MG63 (cell line): ENCODE measurements at regions not wholly inside any gene's neighbourhood (a gene's known extent, or its start where the extent isn't known, plus 50 kb on each side); places are given as distances from the start of the nearest gene placed in this dataset.
A peak's percentile ranks its signal among the peaks of the same experiment; 100 is the strongest.

Source experiments
- DNase-seq: peaks from one replicate; pipeline ENCODE4 v3.0.0-alpha.2; 2020
- H3K27me3 ChIP-seq: fragments of 250-450 bp; sonication (Bioruptor Pico); 2 replicates; pipeline ENCODE4 v1.5.1; 2020; ENCODE audit warnings: mild to moderate bottlenecking, moderate library complexity
- H3K36me3 ChIP-seq: fragments of 250-450 bp; sonication (Bioruptor Pico); 2 replicates; pipeline ENCODE4 v1.5.1; 2020; ENCODE audit warnings: mild to moderate bottlenecking, moderate library complexity
- H3K4me3 ChIP-seq: fragments of 250-450 bp; sonication (Bioruptor Pico); 2 replicates; pipeline ENCODE4 v1.5.1; 2020; ENCODE audit warnings: mild to moderate bottlenecking, moderate library complexity
- H3K9me3 ChIP-seq: fragments of 250-450 bp; sonication (Bioruptor Pico); 2 replicates; pipeline ENCODE4 v1.5.1; 2020; ENCODE audit warnings: mild to moderate bottlenecking, moderate library complexity

DNA sequence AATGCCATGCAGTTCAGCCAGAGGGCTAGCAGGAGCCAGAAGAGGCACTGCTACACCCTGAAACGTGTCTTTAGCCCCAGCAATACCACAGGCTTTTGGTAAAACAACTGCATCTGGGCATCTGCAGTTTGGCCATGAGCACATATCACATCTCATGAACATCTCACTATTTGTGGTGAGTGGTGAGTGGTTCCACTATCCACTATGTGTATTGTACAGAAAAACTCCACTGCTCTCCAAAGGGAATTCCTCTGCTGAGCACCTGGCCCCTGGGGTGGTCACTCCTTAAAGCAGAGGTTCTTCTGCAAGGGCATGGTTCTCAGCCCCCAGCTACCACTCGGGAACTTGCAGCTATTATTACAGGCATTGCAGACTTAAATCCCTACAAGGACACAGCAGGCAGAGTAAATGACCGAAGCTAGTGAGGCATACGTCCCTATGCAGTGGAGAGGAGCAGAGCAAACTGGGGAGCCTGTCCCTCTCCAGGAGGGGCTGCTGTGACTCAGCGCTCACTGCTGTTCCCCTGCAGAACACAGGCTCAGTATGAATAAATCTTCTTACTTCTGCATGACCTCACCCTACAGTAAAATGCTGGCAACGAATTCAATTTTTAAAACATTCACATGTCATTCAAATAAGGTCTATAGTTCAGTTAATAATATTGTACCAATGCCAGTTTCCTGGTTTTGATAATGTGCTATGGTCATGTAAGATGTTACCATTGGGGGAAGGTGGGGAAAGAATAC lies 332.4 kb upstream of the ZNF507 start:
- no peak overlapping the region for H3K4me3 ChIP-seq
- no peaks in the 10 kb centered on the region for H3K36me3 ChIP-seq
- no peaks in the 10 kb centered on the region for H3K27me3 ChIP-seq
- peaks cover 8% of the 10 kb centered on the region for H3K9me3 ChIP-seq
- DNase-seq = peak; percentile 88

DNA sequence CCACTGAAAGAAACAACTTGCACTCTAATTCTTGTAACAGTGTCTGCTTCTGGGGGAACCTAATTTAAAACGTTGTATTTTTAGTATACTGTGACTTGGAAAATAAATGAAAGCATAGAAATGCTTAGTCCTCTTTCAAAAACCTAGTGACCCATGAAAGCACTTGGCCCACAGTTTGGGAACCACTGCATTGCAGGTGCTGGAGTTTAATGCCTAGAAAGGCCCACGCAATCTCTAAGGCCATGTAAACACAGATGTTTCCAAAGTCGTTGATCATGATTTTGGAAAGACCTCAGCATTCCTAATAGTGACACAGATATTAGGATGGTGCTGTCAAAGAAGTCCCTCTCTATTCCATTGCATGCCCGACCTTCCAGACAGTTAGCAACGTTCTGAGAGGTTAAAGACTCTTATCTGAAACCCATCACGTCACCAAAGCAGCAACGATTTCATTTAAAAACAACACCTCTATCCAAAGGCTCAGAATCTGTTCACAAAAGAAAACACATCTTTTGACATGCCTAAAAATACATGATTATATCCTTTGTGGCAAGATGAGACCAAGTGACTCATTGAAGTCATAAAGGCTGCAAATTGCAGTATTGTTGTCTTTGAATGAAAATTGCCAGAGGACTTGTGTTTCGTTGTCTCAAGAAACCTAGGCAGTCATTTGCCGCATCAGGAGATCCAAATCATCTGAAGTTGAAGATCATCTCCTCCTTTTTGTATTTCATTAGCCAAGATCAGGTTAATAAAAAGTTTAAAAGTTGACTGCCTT lies 328.0 kb upstream of the ZNF507 start:
- Histone ChIP-seq H3K4me3 (no peak overlapping the region), H3K9me3 (peaks cover 8% of the 10 kb centered on the region), H3K36me3 (no peaks in the 10 kb centered on the region), H3K27me3 (no peaks in the 10 kb centered on the region)
- DNase-seq = peak; percentile 78

DNA sequence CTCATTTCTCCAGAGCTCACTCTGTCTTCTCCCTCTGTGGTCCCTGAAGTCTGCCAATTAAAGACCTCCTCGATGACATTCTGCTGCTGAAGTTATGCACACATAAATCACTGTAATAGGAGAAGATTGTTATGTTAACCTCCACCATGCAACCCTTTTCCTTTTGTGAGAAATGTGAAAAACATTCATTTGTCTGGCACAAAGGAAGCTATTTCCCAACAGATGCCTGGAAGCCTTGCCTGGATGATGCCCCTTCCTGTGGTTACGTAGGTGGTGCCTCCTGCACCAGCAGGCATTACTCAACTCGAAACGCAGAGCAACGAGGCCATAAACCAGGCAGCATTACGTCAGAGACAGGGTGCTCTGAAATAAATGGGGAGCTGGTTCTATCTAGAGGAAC lies 327.4 kb upstream of the ZNF507 start:
- Histone ChIP-seq H3K4me3 (no peak overlapping the region), H3K27me3 (no peaks in the 10 kb centered on the region), H3K9me3 (peaks cover 8% of the 10 kb centered on the region), H3K36me3 (no peaks in the 10 kb centered on the region)
- DNase-seq = peak; percentile 95

DNA sequence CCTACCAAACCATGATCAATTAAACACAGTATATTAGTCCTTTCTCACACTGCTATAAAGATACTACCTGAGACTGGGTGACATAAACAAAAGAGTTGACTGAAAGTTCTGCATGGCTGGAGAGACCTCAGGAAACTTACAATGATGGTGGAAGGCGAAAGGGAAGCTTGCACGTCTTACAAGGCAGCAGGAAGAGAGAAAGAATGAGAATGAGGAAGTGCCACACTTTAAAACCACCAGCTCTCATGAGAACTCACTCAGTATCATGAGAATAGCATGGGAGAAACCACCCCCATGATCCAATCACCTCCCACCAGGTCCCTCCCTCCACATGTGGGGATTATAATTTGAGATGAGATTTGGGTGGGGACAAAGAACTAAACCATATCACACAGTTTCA lies 324.9 kb upstream of the ZNF507 start:
- no peaks in the 10 kb centered on the region for H3K36me3 ChIP-seq
- DNase-seq = no peak

DNA sequence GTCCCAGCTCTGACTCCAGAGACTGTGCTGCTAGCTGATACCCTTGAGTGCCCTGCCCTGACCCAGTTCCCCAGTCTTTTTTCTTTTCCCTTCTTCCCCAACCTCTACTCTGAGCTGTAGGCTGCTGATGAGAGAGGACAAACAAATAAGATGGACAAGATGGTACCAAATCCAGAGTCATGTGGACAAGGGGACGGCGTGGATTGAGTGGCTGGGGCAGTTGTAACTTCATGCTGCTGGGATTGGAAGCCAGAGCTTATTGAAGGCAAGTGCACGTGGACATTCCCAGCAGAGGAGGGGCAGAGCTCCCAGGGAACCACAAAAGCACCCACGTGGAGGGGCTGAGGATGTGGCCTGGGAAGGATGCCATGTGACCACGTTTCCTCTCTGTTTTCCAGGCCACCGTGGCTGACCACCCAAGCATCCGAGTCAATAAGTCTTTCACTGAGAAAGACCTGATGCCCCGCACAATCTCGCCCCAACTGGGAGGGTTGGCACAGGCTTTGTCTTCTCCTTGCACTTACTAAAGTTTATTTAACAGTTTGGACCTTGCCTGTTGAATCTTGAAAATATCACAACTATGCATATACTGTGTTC lies 323.3 kb upstream of the ZNF507 start:
- H3K27me3 ChIP-seq = no peaks in the 10 kb centered on the region
- no peaks in the 10 kb centered on the region for H3K36me3 ChIP-seq
- no peak for DNase-seq
- no peak overlapping the region for H3K4me3 ChIP-seq
- H3K9me3 ChIP-seq = no peaks in the 10 kb centered on the region

More for the DNA sequence above, 324.9 kb upstream of the ZNF507 start:
- Histone ChIP-seq H3K9me3 (peaks cover 8% of the 10 kb centered on the region), H3K4me3 (no peak overlapping the region), H3K27me3 (no peaks in the 10 kb centered on the region)

DNA sequence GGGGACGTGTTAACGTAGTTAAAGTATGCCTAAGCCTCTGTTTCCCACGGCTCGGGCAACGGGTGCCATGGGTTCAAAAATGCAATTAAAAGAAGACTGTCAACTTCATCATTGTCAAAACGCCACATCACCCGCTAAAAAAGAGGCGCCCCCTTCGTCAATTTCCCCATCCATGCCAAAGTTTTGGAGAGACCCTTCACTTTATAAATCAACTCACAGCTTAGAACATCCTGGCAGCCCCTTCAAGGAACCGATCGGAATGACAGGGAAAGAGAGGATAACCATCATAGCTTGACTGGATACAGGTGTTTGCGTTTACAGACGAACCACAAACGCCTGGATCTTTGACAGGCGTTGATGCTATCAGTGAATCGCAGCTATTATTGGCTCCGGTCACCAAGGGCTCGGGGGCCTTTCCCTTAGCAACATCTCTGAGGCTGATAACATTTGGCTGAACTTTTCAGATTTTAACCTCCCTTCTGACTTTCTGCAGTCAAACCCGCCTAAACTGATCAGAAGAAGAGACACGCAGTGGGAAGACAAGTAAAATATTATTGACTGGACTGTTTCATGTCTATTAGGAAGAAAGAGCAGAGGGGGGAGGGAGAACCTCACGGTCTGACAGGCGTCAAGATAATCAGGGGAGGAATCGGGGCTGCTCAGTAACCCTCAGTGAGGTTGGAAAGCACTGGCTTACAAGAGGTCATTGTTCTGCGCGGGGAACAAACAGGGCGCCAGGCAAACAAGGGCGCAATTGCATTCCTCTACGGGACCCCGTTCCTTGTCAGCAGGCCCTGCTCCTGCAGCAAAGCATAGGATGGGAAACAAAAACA lies 322.5 kb upstream of the ZNF507 start:
- H3K27me3 ChIP-seq = no peaks in the 10 kb centered on the region
- H3K9me3 ChIP-seq = no peaks in the 10 kb centered on the region

DNA sequence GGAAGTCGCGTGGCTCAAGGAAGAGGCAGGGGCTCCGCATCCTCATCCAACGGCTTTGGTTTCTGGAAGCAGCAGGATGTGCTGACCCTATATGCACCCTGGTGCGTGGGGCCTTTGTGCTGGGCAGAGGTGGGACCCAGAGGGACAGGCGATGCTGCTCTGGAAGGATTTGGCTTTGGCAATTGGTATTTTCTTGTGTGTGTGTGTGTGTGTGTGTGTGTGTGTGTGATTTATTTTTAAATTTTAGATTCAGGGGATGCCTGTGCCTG lies 321.9 kb upstream of the ZNF507 start:
- Histone ChIP-seq H3K27me3 (no peaks in the 10 kb centered on the region), H3K36me3 (no peaks in the 10 kb centered on the region), H3K9me3 (no peaks in the 10 kb centered on the region), H3K4me3 (no peak overlapping the region)
- no peak for DNase-seq

More for the DNA sequence above, 322.5 kb upstream of the ZNF507 start:
- Histone ChIP-seq H3K4me3 (no peak overlapping the region), H3K36me3 (no peaks in the 10 kb centered on the region)
- DNase-seq = no peak

DNA sequence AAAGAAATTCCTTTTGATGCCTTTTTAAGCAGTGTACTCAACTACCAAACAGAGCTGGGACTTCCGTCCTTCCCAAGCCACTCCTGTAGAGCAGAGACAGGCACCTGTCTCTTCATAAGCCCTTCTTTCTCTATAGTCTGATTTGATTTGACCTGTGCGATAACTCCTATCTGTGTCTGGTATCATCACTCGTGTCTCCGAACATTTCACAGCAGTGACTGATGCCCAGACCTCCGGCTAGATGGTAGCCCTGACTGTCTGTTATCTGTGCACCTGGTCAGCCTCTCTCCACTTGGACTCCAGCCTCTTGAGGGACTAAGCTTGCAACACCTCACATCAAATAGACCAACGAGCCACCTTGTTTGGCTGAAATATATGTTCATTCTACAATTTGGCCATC lies 316.2 kb upstream of the ZNF507 start:
- DNase-seq = no peak
- no peak overlapping the region for H3K4me3 ChIP-seq
- H3K36me3 ChIP-seq = no peaks in the 10 kb centered on the region
- H3K27me3 ChIP-seq = no peaks in the 10 kb centered on the region
- H3K9me3 ChIP-seq = no peaks in the 10 kb centered on the region

DNA sequence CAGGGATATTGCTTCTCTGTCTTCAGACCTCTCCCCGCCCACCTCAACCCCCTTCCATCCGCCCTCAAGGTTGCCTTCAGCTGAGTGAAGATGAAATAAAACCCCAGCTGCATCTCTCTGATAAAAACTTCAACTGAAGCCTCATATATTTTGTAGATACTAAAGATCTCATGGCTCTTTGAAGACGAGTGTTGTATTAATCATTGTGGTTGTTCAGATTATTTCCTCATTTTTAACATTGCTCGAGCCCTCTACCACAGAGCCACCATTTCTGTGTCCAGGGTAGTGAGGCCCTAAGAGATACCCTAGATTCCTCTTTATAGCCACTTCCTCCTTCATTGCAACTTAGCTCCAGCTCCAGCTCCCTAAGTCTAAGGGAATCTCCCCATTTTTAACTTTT lies 312.8 kb upstream of the ZNF507 start:
- no peaks in the 10 kb centered on the region for H3K27me3 ChIP-seq
- no peaks in the 10 kb centered on the region for H3K36me3 ChIP-seq
- no peak for DNase-seq
- no peaks in the 10 kb centered on the region for H3K9me3 ChIP-seq
- no peak overlapping the region for H3K4me3 ChIP-seq

DNA sequence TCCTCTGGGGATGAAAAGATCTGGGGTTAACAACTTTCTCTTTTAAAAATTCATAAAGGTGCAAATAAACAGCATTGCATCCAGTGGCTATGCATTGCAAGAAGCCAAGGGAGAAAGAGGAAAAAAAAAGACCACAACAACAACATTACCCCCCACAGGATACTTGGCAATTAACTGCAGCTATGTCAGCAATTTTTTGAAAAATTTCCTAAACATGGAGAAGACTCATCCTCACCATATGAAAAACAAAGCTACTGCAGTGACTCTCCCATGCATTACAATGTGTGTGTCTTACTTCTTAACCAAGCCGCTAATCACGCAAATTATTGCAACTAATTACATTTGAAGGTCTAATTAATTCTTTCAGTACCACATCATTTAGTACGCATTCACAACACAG lies 309.8 kb upstream of the ZNF507 start:
- DNase-seq = no peak
- Histone ChIP-seq H3K9me3 (no peaks in the 10 kb centered on the region), H3K4me3 (no peak overlapping the region), H3K27me3 (no peaks in the 10 kb centered on the region), H3K36me3 (no peaks in the 10 kb centered on the region)

DNA sequence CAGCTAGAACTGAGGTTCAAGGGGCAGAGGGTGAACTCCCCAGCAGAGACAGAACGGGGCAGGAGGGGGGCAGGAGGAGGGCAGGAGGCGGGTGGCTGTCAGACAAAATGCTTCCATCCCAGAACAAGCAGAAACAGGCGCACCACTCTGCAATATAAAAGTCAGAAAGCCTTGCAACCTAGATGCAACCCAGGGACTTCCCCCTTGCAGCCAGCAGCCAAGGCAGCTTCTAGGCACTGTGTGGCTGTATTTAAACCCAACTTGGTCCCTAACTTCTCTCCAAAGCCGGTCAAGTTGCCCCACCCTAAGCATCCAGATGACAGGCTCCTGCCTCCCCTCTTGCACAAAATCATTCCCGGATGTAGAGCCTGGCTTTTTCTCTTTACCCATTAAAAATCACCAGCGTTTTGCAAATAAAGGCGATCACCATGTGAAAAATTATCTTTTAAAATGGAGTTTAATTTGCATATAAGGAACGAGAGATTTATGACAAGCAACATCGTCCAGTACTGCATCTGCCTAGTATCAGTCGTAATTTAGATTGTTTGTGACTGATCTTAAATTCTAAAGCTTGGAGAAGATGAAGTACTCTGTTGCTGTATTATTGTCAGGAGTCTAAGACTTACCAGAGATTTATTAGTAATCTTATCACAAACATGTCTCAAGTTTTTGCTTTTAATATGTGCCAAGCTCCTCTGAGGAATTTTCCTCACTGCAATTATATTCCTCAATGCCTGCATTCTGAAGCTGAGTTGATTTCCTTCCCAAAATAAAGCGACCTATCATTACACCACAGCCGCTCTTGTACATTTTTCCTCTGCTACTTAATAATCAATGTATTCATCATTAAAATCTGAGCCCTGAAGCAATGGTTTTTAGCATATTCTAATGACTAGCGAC lies 307.1 kb upstream of the ZNF507 start:
- no peak overlapping the region for H3K4me3 ChIP-seq
- DNase-seq = no peak
- no peaks in the 10 kb centered on the region for H3K36me3 ChIP-seq
- H3K27me3 ChIP-seq = peaks cover 13% of the 10 kb centered on the region
- no peaks in the 10 kb centered on the region for H3K9me3 ChIP-seq

DNA sequence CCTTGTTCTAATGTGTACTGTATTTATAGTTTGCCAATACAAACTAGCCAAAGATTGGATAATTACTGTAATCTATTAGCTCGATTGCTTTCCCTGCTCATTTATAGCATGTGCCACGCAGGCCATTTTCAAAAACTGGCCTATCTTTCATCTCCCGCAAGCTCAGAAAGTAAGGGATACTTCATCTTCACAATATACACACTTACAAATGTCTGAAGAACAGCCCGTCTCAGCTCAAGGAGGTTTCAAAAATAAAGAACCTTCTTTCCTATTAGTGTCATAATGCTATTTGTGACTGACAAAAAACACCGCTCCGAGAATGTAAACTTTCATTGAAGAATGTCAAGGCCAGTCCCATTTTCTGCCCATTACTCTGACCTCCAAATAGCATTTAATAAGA lies 306.4 kb upstream of the ZNF507 start:
- no peaks in the 10 kb centered on the region for H3K9me3 ChIP-seq
- H3K4me3 ChIP-seq = no peak overlapping the region
- no peaks in the 10 kb centered on the region for H3K36me3 ChIP-seq
- no peak for DNase-seq
- peaks cover 17% of the 10 kb centered on the region for H3K27me3 ChIP-seq

DNA sequence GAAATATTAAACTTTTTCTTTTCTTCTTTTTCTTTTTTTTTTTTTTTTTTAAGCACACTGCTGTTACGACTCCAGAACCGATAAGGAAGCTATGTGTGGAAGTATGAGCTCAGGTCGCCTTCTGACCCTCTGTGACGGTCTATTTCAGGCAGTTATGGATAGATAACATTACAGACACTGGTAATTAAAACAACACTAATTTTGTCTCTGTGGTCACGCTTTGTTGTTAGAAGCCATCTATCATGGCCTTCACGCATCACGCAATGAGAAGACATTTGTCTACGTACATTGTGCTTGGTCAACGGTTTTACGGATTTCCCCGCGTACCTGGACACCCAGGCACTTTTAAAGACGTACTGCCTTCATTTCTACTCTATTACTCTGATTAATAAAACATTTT lies 306.0 kb upstream of the ZNF507 start:
- DNase-seq = no peak
- no peak overlapping the region for H3K4me3 ChIP-seq
- H3K27me3 ChIP-seq = peaks cover 21% of the 10 kb centered on the region
- H3K9me3 ChIP-seq = no peaks in the 10 kb centered on the region
- no peaks in the 10 kb centered on the region for H3K36me3 ChIP-seq

DNA sequence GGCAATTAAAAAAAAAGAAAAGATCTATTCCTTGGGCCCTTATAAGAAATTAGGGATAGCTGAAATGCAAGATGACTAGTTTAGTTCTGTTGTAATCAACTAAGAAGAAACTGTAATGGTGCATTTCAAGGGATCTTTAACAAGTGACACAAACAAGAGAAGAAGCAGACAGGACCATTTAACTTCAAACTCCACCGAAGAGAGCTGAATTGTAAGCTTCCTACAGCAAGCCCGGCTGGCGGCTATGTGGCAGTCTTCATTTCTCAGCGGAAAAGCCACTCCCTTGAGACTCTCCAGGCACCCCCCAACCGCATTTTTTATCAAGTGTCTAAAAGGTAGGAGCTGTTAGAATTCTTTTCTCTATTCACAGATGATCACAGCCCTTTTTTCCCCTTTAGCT lies 305.2 kb upstream of the ZNF507 start:
- no peaks in the 10 kb centered on the region for H3K9me3 ChIP-seq
- peaks cover 21% of the 10 kb centered on the region for H3K27me3 ChIP-seq
- no peaks in the 10 kb centered on the region for H3K36me3 ChIP-seq
- H3K4me3 ChIP-seq = no peak overlapping the region
- no peak for DNase-seq

DNA sequence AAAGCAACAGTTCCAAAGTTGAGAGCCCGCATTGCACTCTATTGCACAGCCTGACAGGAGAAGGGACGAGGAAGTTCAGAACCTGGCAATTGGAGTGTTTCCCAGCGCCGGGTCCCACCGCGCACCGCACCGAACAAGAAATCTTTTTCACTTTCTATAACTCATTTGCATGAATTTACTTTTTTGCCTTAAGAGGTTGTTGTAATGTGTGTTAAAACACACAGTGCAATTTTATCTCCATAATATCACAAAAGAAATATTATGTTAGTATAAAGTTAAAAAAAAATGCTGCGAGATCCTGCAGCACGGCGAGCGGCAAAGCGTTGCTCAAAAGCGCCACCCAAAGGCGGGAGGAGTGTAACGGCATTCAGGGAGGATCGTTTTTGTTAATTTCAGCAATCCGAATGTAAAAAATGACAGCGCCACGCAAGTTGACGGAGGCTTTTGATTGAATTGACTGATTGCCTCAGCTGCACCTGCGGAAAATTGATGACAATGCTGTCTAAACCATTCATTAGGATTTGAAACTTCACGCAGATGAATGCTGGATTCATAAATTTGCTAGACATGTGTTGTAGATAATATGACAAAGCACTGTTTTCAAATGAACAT lies 303.6 kb upstream of the ZNF507 start:
- no peaks in the 10 kb centered on the region for H3K9me3 ChIP-seq
- peaks cover 21% of the 10 kb centered on the region for H3K27me3 ChIP-seq
- DNase-seq = peak; percentile 55
- no peaks in the 10 kb centered on the region for H3K36me3 ChIP-seq
- peak overlapping the region; percentile 27 for H3K4me3 ChIP-seq

DNA sequence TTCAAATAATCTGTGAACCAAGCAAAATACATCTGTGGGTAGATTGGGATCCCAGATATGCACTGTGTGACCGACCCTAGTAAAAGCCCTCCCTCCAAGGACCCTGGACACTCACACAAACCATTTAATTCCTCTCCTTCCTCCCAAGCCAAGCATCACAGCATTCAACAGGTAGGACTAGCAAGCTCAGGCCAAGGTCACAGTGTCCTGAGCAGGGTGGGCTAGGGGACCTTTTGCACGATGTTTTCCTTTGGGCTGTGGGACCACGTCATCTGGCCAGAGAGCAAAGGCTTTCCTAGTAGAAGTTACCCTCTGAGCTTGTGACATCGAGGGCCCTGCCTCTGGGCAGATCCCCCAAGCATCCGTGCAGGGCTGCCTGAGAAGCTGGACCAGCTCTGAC lies 297.6 kb upstream of the ZNF507 start:
- Histone ChIP-seq H3K36me3 (no peaks in the 10 kb centered on the region), H3K9me3 (no peaks in the 10 kb centered on the region), H3K27me3 (peaks cover 12% of the 10 kb centered on the region), H3K4me3 (no peak overlapping the region)
- no peak for DNase-seq
